GM19035 (cell line): ENCODE measurements at regions not wholly inside any gene's neighbourhood (a gene's known extent, or its start where the extent isn't known, plus 50 kb on each side); places are given as distances from the start of the nearest gene placed in this dataset.
"Not testable (repeated sequence)": the region's sequence is repeated elsewhere in the genome, so short reads cannot be mapped to it uniquely, and the experiment has no call there.

ENCODE experiments used
- ATAC-seq: cut with Tn5 transposase; IDR thresholded peaks from one replicate; pipeline ENCODE4 v1.9.1; 2021; ENCODE audit not compliant: unreplicated experiment

DNA sequence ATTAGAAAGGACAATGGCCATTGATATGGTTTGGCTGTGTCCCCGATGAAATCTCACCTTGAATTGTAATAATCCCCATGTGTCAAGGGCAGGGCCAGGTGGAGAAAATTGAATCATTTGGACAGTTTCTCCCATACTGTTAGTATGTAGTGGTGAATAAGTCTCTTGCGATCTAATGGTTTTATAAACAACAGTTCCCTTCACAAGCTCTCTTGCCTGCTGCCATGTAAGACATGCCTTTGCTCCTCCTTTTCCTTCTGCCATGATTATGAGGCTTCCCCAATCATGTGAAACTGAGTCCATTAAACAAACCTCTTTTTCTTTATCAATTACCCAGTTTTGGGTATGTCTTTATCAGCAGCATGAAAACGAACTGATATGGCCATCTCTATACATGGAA lies 302.7 kb downstream of the SFMBT2 start:
- no peak for ATAC-seq

DNA sequence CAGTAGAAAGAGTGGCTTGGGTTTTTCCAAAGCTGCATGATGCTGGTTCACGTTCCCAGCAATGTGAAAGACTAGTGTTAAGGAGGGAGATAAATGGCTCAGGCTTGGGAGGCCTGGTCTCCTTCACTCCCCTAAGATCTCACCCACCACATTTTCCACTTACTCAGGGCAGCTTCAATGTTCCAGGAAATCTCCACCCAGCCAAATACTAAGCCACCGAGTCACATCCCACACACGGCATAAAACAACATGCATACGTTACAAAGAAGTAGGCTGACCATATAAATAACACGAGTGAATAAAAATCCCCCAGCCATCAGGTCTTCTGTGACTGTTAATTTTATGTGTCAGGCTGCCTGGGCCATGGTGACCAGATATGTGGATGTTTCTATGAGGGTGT lies 303.5 kb downstream of the SFMBT2 start:
- ATAC-seq = no peak

DNA sequence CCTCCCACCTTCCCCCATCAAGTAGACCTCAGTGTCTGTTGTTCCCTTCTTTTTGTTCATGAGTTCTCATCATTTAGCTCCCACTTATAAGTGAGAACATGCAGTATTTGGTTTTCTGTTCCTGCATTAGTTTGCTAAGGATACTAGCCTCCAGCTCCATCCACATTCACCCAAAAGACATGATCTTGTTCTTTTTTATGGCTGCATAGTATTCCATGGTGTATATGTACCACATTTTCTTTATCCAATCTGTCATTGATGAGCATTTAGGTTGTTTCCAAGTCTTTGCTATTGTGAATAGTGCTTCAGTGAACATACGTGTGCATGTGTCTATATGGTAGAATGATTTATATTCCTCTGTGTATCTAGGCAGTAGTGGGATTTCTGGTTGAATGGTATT lies 306.5 kb downstream of the SFMBT2 start:
- ATAC-seq = not testable (repeated sequence)

DNA sequence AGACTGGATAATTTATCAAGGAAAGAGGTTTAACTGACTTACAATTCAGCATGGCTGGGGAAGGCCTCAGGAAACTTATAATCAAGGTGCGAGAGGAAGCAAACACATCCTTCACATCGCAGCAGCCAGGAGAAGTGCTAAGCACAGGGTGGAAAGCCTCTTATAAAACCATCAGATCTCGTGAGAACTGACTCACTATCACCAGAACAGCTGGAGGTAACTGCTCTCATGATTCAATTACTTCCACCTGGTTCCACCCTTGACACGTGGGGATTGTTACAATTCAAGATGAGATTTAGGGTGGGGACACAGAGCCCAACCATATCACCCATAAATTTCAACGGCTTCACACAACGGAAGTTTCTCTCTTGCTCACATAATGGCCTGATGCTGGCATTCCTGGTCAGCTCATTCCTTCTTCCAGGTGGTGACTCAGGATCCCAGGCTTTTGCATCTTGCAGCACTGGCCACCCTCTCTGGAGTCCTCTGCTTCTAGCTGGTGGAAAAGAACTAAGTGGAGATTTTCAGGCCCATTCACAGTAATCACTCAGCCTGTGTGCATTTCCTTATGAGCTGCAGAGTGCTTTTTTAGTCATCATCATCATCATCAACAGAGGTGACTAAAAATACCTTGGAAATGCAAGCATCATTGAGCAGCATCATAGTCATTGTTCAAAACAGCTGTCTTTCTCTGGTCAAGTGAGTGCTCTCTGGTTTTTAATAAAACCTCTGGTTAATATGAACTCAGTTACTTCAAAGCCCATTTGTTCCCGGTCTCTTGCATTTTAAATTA lies 308.1 kb downstream of the SFMBT2 start:
- ATAC-seq = no peak

DNA sequence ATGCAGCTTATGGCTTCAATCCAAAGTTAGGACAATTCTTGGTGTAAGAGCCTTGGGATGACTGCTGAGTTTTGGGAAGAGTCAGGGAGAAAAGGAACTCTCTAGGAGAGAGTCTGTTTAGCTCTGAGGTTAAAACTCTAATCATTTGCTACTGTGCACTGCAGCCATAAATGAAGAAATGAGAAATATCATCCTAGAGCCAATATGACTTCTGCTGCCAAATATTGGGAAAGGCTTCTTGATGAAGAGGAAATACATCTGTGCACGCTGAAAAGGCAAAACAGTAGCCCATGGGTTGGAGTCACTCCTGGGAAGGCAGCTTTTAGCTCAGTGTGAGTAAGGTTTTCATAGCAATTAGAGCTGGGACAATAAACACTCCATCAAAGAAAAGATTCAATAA lies 308.8 kb downstream of the SFMBT2 start:
- ATAC-seq = no peak

GRCh38 chr10:7101451-7101850 lies 309.4 kb downstream of the SFMBT2 start:
- no peak for ATAC-seq

GRCh38 chr10:7100032-7100702 lies 310.7 kb downstream of the SFMBT2 start:
- ATAC-seq = no peak

DNA sequence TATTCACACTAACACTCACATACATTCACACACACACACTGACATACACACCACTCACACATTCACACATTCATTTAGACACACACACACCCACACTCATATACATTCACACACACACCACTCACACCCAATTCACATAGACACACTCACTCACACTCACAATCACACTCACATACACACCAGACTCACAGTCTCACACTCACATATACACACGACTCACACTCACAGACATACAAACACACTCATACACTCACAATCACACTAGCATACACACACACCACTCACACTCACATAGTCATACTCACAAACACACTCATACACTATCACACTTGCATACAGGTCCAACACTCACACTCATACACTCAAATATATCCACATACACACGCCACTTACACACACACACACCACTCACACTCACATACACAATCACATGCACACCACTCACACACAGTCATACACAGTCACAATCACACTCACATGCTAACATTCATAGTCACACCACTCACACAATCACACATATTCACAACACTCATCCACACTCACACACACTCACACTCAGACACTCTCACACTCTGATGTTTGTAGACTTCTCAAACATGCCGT lies 312.6 kb downstream of the SFMBT2 start:
- no peak for ATAC-seq

DNA sequence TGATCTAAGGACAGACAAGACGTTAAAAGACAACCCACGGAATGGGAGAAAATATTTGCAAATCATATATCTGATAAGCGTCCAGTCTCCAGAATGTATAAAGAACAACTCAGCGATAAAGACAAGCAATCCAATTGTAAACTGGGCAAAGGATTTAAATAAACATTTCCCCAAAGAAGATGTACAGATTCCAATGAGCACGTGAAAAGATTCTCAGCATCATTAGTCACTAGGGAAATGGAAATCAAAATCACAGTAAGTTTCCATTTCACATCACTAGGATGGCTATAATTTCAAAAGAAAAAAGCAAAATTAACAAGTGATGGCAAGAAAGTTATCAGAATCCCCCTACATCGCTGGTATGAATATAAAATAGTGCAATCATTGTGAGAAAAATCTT lies 316.1 kb downstream of the SFMBT2 start:
- no peak for ATAC-seq

- ATAC-seq = no peak
Measured at GRCh38 chr10:7093368-7093767, 317.5 kb downstream of the SFMBT2 start.

- no peak for ATAC-seq
Measured at GRCh38 chr10:7092603-7093002, 318.2 kb downstream of the SFMBT2 start.

GRCh38 chr10:7090529-7090928 lies 320.3 kb downstream of the SFMBT2 start:
- no peak for ATAC-seq

- ATAC-seq = no peak
Measured at GRCh38 chr10:7085913-7086589, 324.8 kb downstream of the SFMBT2 start.

GRCh38 chr10:7085147-7085912 lies 325.5 kb downstream of the SFMBT2 start:
- no peak for ATAC-seq

- ATAC-seq = no peak
Measured at GRCh38 chr10:7084280-7085005, 326.4 kb downstream of the SFMBT2 start.

GRCh38 chr10:7082967-7083366 lies 327.9 kb downstream of the SFMBT2 start:
- no peak for ATAC-seq

DNA sequence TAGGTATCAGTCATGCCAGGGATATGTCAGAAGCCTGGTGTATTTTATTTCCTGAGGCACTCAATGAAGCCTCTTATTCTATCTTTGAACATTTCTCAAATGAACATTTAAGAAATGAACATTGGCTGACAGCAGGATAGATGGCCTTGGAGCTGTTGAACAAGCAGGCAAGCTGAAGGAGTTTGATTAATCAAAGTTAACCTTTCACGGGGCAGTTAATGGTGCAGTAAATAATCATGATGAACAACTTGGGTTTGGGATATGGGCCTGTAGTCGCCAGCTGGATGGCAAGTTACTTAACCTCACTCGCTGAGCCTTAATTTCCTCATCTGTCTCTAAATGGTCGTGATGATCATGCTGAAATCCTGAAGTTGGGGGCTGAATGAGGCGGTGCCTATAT lies 333.0 kb downstream of the SFMBT2 start:
- ATAC-seq = no peak

- no peak for ATAC-seq
Measured at GRCh38 chr10:7075851-7076250, 335.0 kb downstream of the SFMBT2 start.

- ATAC-seq = no peak
Measured at GRCh38 chr10:7075110-7075509, 335.7 kb downstream of the SFMBT2 start.

DNA sequence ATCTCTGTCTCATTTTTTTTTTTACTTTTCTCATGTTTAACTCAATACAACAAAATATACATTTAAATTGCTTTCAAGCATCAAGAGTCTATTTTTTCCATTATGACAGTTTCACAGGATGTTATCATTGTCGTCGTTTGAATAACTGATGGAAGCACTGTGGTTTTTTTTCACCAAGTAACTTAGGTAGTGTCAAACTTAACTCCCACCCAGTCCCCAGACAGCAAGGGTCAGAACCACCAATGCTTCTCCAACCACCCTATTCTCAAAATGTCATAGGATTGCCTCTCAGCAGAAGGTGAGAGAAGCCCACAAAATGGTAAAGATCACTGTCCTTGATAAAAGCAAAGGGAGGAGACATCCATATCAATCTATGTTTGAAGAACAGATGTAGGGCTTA lies 339.4 kb downstream of the SFMBT2 start:
- ATAC-seq = no peak
